Activated T-cell treated with anti-CD3 and anti-CD28 coated beads, Interleukin-2, amount 50 U/mL, for 4 hours (primary cell): ENCODE measurements at regions not wholly inside any gene's neighbourhood (a gene's known extent, or its start where the extent isn't known, plus 50 kb on each side); places are given as distances from the start of the nearest gene placed in this dataset.

Experiments
- ATAC-seq, 2 donors: fragments of 200-7000 bp; cut with Tn5 transposase; one replicate each; pipeline ENCODE4 v1.10.0; 2021
- DNase-seq: peaks from one replicate; pipeline ENCODE4 v3.0.0-alpha.2; 2020
- H3K27me3 Mint-ChIP-seq: one replicate; pipeline ENCODE4 v1.8.0; 2021; ENCODE audit warnings: low read depth, mixed read lengths
- H3K36me3 Mint-ChIP-seq: one replicate; pipeline ENCODE4 v1.8.0; 2022; ENCODE audit warnings: mixed read lengths; ENCODE audit not compliant: insufficient read depth
- H3K4me1 Mint-ChIP-seq: one replicate; pipeline ENCODE4 v1.8.0; 2021; ENCODE audit warnings: low read depth, mixed read lengths
- H3K4me3 Mint-ChIP-seq: one replicate; pipeline ENCODE4 v1.8.0; 2021; ENCODE audit warnings: mild to moderate bottlenecking, moderate library complexity, mixed read lengths
- H3K9me3 Mint-ChIP-seq: one replicate; pipeline ENCODE4 v1.8.0; 2021; ENCODE audit warnings: mixed read lengths

GRCh38 chr17:77494664-77495435, 354.1 kb downstream of the SEC14L1 start:
- Mint-ChIP-seq H3K36me3 (peaks cover 11% of the 10 kb centered on the region), H3K9me3 (no peaks in the 10 kb centered on the region), H3K27me3 (no peaks in the 10 kb centered on the region), H3K4me1 (peaks cover 14% of the 10 kb centered on the region), H3K4me3 (no peak overlapping the region)
- peak; percentile 77 to 83 for ATAC-seq
- DNase-seq = peak; percentile 75

- H3K36me3 Mint-ChIP-seq = peaks cover 11% of the 10 kb centered on the region
- no peak for ATAC-seq
- H3K9me3 Mint-ChIP-seq = no peaks in the 10 kb centered on the region
- no peak overlapping the region for H3K4me3 Mint-ChIP-seq
- no peaks in the 10 kb centered on the region for H3K27me3 Mint-ChIP-seq
- no peak for DNase-seq
- H3K4me1 Mint-ChIP-seq = peaks cover 13% of the 10 kb centered on the region
Measured at GRCh38 chr17:77495575-77495974, 354.8 kb downstream of the SEC14L1 start.

- H3K27me3 Mint-ChIP-seq = no peaks in the 10 kb centered on the region
- no peaks in the 10 kb centered on the region for H3K9me3 Mint-ChIP-seq
- no peak overlapping the region for H3K4me3 Mint-ChIP-seq
- H3K36me3 Mint-ChIP-seq = peaks cover 14% of the 10 kb centered on the region
- ATAC-seq (no peak), DNase-seq (no peak)
- H3K4me1 Mint-ChIP-seq = peaks cover 12% of the 10 kb centered on the region
Measured at GRCh38 chr17:77496401-77496801, 355.6 kb downstream of the SEC14L1 start.

GRCh38 chr17:77496831-77497577, 356.2 kb downstream of the SEC14L1 start:
- no peak for DNase-seq
- Mint-ChIP-seq H3K9me3 (no peaks in the 10 kb centered on the region), H3K27me3 (no peaks in the 10 kb centered on the region), H3K36me3 (peaks cover 15% of the 10 kb centered on the region), H3K4me1 (peaks cover 9% of the 10 kb centered on the region), H3K4me3 (no peak overlapping the region)
- ATAC-seq = no peak

DNA sequence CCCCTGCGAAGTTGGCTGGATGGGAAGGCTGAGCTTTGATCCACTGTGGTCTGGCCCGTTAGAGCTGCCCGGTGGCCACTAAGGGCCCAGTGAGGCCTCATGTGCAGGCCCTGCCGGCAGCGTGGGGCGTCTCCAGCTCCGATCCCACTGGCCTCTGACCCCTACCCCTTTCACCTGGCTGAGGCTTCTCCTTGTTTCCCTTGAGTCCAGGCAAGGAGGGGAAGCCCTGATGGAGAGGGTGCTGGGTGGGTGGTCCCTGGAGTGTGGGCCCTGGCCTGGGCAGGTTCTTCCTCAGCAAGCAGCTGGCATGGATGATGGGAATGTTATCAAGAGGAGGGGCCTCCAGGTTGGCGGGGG, 356.8 kb downstream of the SEC14L1 start:
- no peak overlapping the region for H3K4me3 Mint-ChIP-seq
- H3K4me1 Mint-ChIP-seq = peaks cover 7% of the 10 kb centered on the region
- no peaks in the 10 kb centered on the region for H3K9me3 Mint-ChIP-seq
- no peak for DNase-seq
- no peaks in the 10 kb centered on the region for H3K27me3 Mint-ChIP-seq
- no peak for ATAC-seq
- H3K36me3 Mint-ChIP-seq = peaks cover 12% of the 10 kb centered on the region

- ATAC-seq = no peak
- Mint-ChIP-seq H3K36me3 (peaks cover 16% of the 10 kb centered on the region), H3K4me3 (no peak overlapping the region), H3K9me3 (no peaks in the 10 kb centered on the region), H3K27me3 (no peaks in the 10 kb centered on the region), H3K4me1 (peaks cover 7% of the 10 kb centered on the region)
- no peak for DNase-seq
Measured at GRCh38 chr17:77498091-77498741, 357.4 kb downstream of the SEC14L1 start.

- H3K9me3 Mint-ChIP-seq = no peaks in the 10 kb centered on the region
- H3K4me3 Mint-ChIP-seq = no peak overlapping the region
- no peaks in the 10 kb centered on the region for H3K27me3 Mint-ChIP-seq
- ATAC-seq (no peak), DNase-seq (no peak)
- H3K36me3 Mint-ChIP-seq = peaks cover 16% of the 10 kb centered on the region
- H3K4me1 Mint-ChIP-seq = peaks cover 4% of the 10 kb centered on the region
Measured at GRCh38 chr17:77498791-77499698, 358.3 kb downstream of the SEC14L1 start.

GRCh38 chr17:77499699-77500435, 359.1 kb downstream of the SEC14L1 start:
- Mint-ChIP-seq H3K27me3 (no peaks in the 10 kb centered on the region), H3K4me3 (no peak overlapping the region), H3K9me3 (no peaks in the 10 kb centered on the region), H3K4me1 (peaks cover 2% of the 10 kb centered on the region), H3K36me3 (peaks cover 16% of the 10 kb centered on the region)
- DNase-seq (no peak), ATAC-seq (no peak)

- H3K36me3 Mint-ChIP-seq = peaks cover 16% of the 10 kb centered on the region
- H3K9me3 Mint-ChIP-seq = no peaks in the 10 kb centered on the region
- DNase-seq (no peak), ATAC-seq (no peak)
- H3K4me3 Mint-ChIP-seq = no peak overlapping the region
- no peaks in the 10 kb centered on the region for H3K27me3 Mint-ChIP-seq
- no peaks in the 10 kb centered on the region for H3K4me1 Mint-ChIP-seq
Measured at GRCh38 chr17:77501101-77501566, 360.4 kb downstream of the SEC14L1 start.

DNA sequence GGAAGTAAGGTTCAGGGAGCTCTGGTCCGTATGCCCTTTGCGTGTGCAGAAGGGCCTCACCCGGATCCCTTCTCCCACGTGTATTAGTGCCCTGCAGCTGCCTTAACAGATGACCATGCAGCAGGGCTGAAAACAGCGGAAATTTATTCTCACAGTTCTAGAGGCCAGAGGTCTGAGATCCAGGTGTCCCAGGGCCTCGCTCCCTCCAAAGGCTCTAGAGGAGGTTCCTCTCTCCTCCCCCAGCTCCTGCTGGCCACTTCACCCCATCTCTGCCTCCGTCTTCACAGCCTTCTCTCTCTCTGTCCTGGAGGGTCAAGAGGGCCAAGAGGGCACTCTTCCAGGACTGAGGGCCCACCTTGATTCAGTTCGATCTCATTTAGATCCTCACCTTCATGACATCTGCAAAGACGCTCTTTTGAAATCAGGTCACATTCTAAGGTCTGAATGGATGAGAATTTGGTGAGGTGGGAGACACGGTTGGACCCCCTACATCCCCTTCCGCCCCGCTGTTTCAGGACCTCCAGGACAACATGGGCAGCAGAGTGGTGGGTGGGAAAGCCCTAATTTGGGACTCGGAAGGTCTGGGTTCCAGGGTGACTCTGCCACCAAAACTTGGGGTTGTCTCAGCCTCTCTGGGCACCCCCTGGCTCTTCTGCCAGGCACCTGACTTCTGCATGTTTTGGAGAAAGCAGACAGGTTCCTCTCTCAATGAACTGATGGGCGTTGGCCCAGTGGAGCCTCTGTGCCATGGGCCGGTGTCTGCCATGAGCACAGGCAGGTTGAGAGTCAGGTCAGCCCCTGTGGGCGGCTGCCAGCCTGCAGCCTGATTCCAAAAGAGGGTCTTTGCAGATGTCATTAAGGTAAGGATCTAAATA, 361.2 kb downstream of the SEC14L1 start:
- Mint-ChIP-seq H3K9me3 (no peaks in the 10 kb centered on the region), H3K36me3 (peaks cover 16% of the 10 kb centered on the region), H3K4me3 (no peak overlapping the region), H3K4me1 (no peaks in the 10 kb centered on the region), H3K27me3 (no peaks in the 10 kb centered on the region)
- no peak for DNase-seq
- ATAC-seq = no peak

- Mint-ChIP-seq H3K9me3 (no peaks in the 10 kb centered on the region), H3K4me1 (no peaks in the 10 kb centered on the region), H3K27me3 (no peaks in the 10 kb centered on the region), H3K4me3 (no peak overlapping the region), H3K36me3 (peaks cover 16% of the 10 kb centered on the region)
- ATAC-seq (no peak), DNase-seq (no peak)
Measured at GRCh38 chr17:77502626-77503292, 362.0 kb downstream of the SEC14L1 start.

GRCh38 chr17:77503293-77503655, 362.5 kb downstream of the SEC14L1 start:
- Mint-ChIP-seq H3K36me3 (peaks cover 16% of the 10 kb centered on the region), H3K4me3 (no peak overlapping the region), H3K4me1 (no peaks in the 10 kb centered on the region), H3K9me3 (no peaks in the 10 kb centered on the region), H3K27me3 (no peaks in the 10 kb centered on the region)
- DNase-seq (no peak), ATAC-seq (no peak)
